GM12878 (cell line): ENCODE measurements at regions not wholly inside any gene's neighbourhood (a gene's known extent, or its start where the extent isn't known, plus 50 kb on each side); places are given as distances from the start of the nearest gene placed in this dataset.

Source experiments
- ATAC-seq: fragments of 200-7000 bp; cut with Tn5 transposase; 3 replicates; pipeline ENCODE4 v1.9.1; 2020; ENCODE audit warnings: mild to moderate bottlenecking, moderate library complexity
- BruUV-seq: library from RNA; stranded (reverse); fragments of 400-500 nt; replicated peaks from 2 replicates; lab custom pipeline; 2021; lab: Mats Ljungman, UMichigan
- CTCF ChIA-PET: fragments of 300-600 bp; sonication (Branson Sonifier 250); formaldehyde crosslinking; extraction: SDS; loops from one replicate; lab custom pipeline; 2021; ENCODE audit warnings: inconsistent platforms; lab: Yijun Ruan, JAX
- POLR2A ChIA-PET: fragments of 350-600 bp; formaldehyde crosslinking; extraction: SDS; loops from one replicate; lab custom pipeline; 2021; ENCODE audit warnings: inconsistent platforms; lab: Charles Lee
- RAD21 ChIA-PET: fragments of 300-600 bp; sonication (Branson Sonifier 250); formaldehyde crosslinking; loops from one replicate; lab custom pipeline; 2023; ENCODE audit warnings: antibody characterized with exemption; ENCODE audit not compliant: unreplicated experiment; lab: Charles Lee
- SMC1A ChIA-PET: fragments of 300-600 bp; sonication (Branson Sonifier 250); formaldehyde crosslinking; loops from one replicate; lab custom pipeline; 2023; ENCODE audit not compliant: unreplicated experiment, uncharacterized antibody; lab: Charles Lee
- DNase-seq: peaks from one replicate; pipeline ENCODE4 v3.0.0-alpha.2; 2011; ENCODE audit warnings: low read depth, low spot score
- FAIRE-seq: peaks from 3 replicates; lab custom pipeline; 2011; peaks lifted over from hg19 to GRCh38; lab: Jason Lieb, UNC
- H2AFZ ChIP-seq: 2 replicates; pipeline ENCODE4 v1.6.0; 2011; ENCODE audit warnings: low read depth, low read length, control low read depth; ENCODE audit not compliant: control insufficient read depth
- H3K27ac ChIP-seq: 2 replicates; pipeline ENCODE4 v1.5.1; 2011; ENCODE audit warnings: control low read depth; ENCODE audit not compliant: control insufficient read depth, insufficient read depth
- H3K27me3 ChIP-seq, 2 experiments: replicated peaks in 1 of 2; 2 replicates each; pipeline versions ENCODE4 v1.6.0 to v1.6.1; 2011; ENCODE audit warnings: low read length in 1 of 2; ENCODE audit not compliant: control insufficient read depth in 2 of 2, insufficient read depth in 2 of 2
- H3K36me3 ChIP-seq, 2 experiments: 2 replicates each; pipeline ENCODE4 v1.5.1; 2011; ENCODE audit warnings: low read length in 1 of 2; ENCODE audit not compliant: control insufficient read depth in 2 of 2, insufficient read depth in 2 of 2
- H3K4me1 ChIP-seq: 2 replicates; pipeline ENCODE4 v1.6.1; 2011; ENCODE audit warnings: mild to moderate bottlenecking, low read length, moderate library complexity, mixed read lengths; ENCODE audit not compliant: control insufficient read depth, insufficient read depth
- H3K4me2 ChIP-seq: 2 replicates; pipeline ENCODE4 v1.6.0; 2011; ENCODE audit warnings: control low read depth; ENCODE audit not compliant: control insufficient read depth, insufficient read depth
- H3K4me3 ChIP-seq: fragments of 200-600 bp; sonication (generic); 2 replicates; pipeline ENCODE4 v1.5.1; 2016
- H3K79me2 ChIP-seq: 2 replicates; pipeline ENCODE4 v1.6.0; 2011; ENCODE audit warnings: low read length; ENCODE audit not compliant: control insufficient read depth, insufficient read depth
- H3K9ac ChIP-seq: 2 replicates; pipeline ENCODE4 v1.8.0; 2011; ENCODE audit warnings: low read length, control low read depth, mixed read lengths; ENCODE audit not compliant: control insufficient read depth, insufficient read depth
- H3K9me3 ChIP-seq: replicated peaks from 3 replicates; pipeline ENCODE4 v1.5.1; 2011; ENCODE audit warnings: mild to moderate bottlenecking, low read length; ENCODE audit not compliant: control insufficient read depth, insufficient read depth
- H4K20me1 ChIP-seq: 2 replicates; pipeline ENCODE4 v1.6.0; 2011; ENCODE audit not compliant: control insufficient read depth, insufficient read depth
- BACH1 ChIP-seq: fragments of 450-650 bp; IDR thresholded peaks from 2 replicates; pipeline ENCODE4 v1.6.1; 2017; ENCODE audit warnings: mild to moderate bottlenecking, borderline replicate concordance
- E4F1 ChIP-seq: fragments of 450-650 bp; IDR thresholded peaks from 2 replicates; pipeline ENCODE4 v1.6.1; 2018; ENCODE audit warnings: borderline replicate concordance, mild to moderate bottlenecking; ENCODE audit not compliant: partially characterized antibody
- EP300 ChIP-seq, 2 experiments: fragments of 150-350 bp in 1 of 2; IDR thresholded peaks; 2 replicates each; pipeline ENCODE4 v1.6.1; 2011 to 2012; ENCODE audit warnings: low read depth in 2 of 2, low read length in 2 of 2, borderline replicate concordance in 1 of 2, improper control_type of control experiment in 1 of 2, inconsistent platforms in 1 of 2; ENCODE audit not compliant: control insufficient read depth in 1 of 2
- NR2C1 ChIP-seq: fragments of 450-650 bp; IDR thresholded peaks from 2 replicates; pipeline ENCODE4 v1.6.1; 2017; ENCODE audit warnings: antibody characterized with exemption, mild to moderate bottlenecking, moderate library complexity
- PAX5 ChIP-seq: IDR thresholded peaks from 2 replicates; pipeline ENCODE4 v1.6.1; 2011; ENCODE audit warnings: low read depth, low read length, borderline replicate concordance
- PKNOX1 ChIP-seq: fragments of 450-650 bp; IDR thresholded peaks from 2 replicates; pipeline ENCODE4 v1.6.1; 2016; ENCODE audit warnings: mild to moderate bottlenecking
- PRDM15 ChIP-seq: fragments of 450-650 bp; formaldehyde crosslinking; IDR thresholded peaks from 2 replicates; pipeline ENCODE4 v1.4.0; 2020; ENCODE audit warnings: mild to moderate bottlenecking, moderate library complexity
- SMARCA5 ChIP-seq: fragments of 450-650 bp; IDR thresholded peaks from 2 replicates; pipeline ENCODE4 v1.6.1; 2017; ENCODE audit warnings: mild to moderate bottlenecking
- WRNIP1 ChIP-seq: IDR thresholded peaks from 2 replicates; pipeline ENCODE4 v1.6.1; 2011; ENCODE audit warnings: low read depth, low read length, improper control_type of control experiment, borderline replicate concordance
- ZBTB11 ChIP-seq: fragments of 450-650 bp; formaldehyde crosslinking; IDR thresholded peaks from 2 replicates; pipeline ENCODE4 v1.5.0; 2022; ENCODE audit warnings: mild to moderate bottlenecking, missing genetic modification characterization
- WGBS: methylation state at CpG from one replicate; pipeline ENCODE4 v1.1.6; 2016; ENCODE audit warnings: low lambda C conversion rate; ENCODE audit not compliant: insufficient replicate concordance, insufficient coverage; ENCODE audit errors: missing lambda C conversion rate; 5-methylcytosine and 5-hydroxymethylcytosine counted together
- in situ Hi-C: fragments of 300-500 bp; cut with MboI; formaldehyde crosslinking; loops from 9 replicates; pipeline ENCODE4 v1.14.3; 2018; ENCODE audit warnings: mixed read lengths
- intact Hi-C: fragments of 100-400 bp; cut with micrococcal nuclease; formaldehyde crosslinking; loops from one replicate; pipeline ENCODE4 v1.14.2; 2022; ENCODE audit not compliant: unreplicated experiment
- TF ChIP-seq, protein P1 (sequence below): IDR thresholded peaks from 2 replicates; pipeline ENCODE4 v1.6.1; 2011; ENCODE audit warnings: mild to moderate bottlenecking, low read depth, low read length, moderate library complexity; ENCODE audit not compliant: insufficient replicate concordance

DNA sequence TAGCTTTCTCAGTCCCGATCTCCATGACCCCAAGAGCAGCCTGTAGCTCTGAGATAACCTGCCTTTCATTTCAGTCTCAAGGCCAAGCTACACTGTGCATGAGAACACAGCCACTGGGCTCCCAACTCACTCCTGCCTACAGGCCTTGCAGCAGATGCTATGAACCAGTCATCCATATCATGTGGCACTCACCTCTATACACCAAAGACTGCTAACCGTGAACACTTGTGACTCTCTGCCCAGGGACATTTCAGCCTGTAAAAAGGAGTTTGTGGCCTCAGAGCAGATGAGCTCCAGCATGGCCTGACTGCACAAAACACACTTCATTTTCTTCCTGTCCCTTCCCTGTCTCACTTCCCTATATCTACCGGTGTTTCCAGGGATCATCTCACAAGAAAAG is 56.9 kb upstream of the NPY start:
- H3K4me3 ChIP-seq: no peak overlapping the region
- FAIRE-seq (no peak), ATAC-seq (peak; percentile 70), DNase-seq (peak; percentile 9)
- no peak overlapping the region for H2AFZ ChIP-seq
- H3K27me3 ChIP-seq: no peaks in the 10 kb centered on the region
- POLR2A ChIA-PET: no interaction called here
- H3K4me2 ChIP-seq: 0 out of 2 replicates have a peak overlapping the region, but pooled peaks have one; percentile 26
- SMC1A ChIA-PET: interaction anchor here (1.4 kb wide), 1 partner anchor 26 kb away, joined by 3 read pairs; no protein-coding TSS in a partner anchor
- CTCF ChIA-PET: interaction anchor here (1.1 kb wide), 1 partner anchor 154 kb away, joined by 4 read pairs; no protein-coding TSS in a partner anchor
- H3K36me3 ChIP-seq: no peaks in the 10 kb centered on the region
- no peaks in the 10 kb centered on the region for H3K79me2 ChIP-seq
- WGBS: 0% methylated on average over 3 of the region's 3 CpGs
- no TSS peak for BruUV-seq
- H3K9me3 ChIP-seq: peaks cover 3% of the 10 kb centered on the region
- no peaks in the 10 kb centered on the region for H4K20me1 ChIP-seq
- peaks cover 9% of the 10 kb centered on the region for H3K4me1 ChIP-seq
- intact Hi-C loops (no loop called here), in situ Hi-C loops (no loop called here)
- RAD21 ChIA-PET: interaction anchor here (1.1 kb wide), 1 partner anchor 288 kb away, joined by 3 read pairs; no protein-coding TSS in a partner anchor
- no peak overlapping the region for H3K9ac ChIP-seq
- H3K27ac ChIP-seq: no peak overlapping the region
- TF ChIP-seq E4F1: no peak
- no peak for TF ChIP-seq EP300 (IDR thresholded peaks at IDR 0.05; ENCODE audit: borderline replicate concordance in 1 of 2, control insufficient read depth in 1 of 2, low read depth in 2 of 2, low read length in 2 of 2)
- no peak for TF ChIP-seq ZBTB11 (CRISPR knock-in tag)
- TF ChIP-seq PAX5: no peak
- TF ChIP-seq PKNOX1: no peak
- TF ChIP-seq SMARCA5: no peak
- no peak for TF ChIP-seq BACH1
- no peak for TF ChIP-seq NR2C1
- no peak for TF ChIP-seq PRDM15 (CRISPR knock-in tag)
- TF ChIP-seq WRNIP1: no peak
- TF ChIP-seq, protein P1, sequence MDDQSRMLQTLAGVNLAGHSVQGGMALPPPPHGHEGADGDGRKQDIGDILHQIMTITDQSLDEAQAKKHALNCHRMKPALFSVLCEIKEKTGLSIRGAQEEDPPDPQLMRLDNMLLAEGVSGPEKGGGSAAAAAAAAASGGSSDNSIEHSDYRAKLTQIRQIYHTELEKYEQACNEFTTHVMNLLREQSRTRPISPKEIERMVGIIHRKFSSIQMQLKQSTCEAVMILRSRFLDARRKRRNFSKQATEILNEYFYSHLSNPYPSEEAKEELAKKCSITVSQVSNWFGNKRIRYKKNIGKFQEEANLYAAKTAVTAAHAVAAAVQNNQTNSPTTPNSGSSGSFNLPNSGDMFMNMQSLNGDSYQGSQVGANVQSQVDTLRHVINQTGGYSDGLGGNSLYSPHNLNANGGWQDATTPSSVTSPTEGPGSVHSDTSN: no peak
